Prostate gland (tissue), 2 donors: ENCODE measurements at regions not wholly inside any gene's neighbourhood (a gene's known extent, or its start where the extent isn't known, plus 50 kb on each side); places are given as distances from the start of the nearest gene placed in this dataset.
"Not testable (repeated sequence)": the region's sequence is repeated elsewhere in the genome, so short reads cannot be mapped to it uniquely, and the experiment has no call there.

ENCODE experiments used
- DNase-seq: peaks from one replicate; pipeline ENCODE4 v3.0.0-alpha.2; 2019; ENCODE audit warnings: low spot score
- H3K27ac ChIP-seq, 2 donors: fragments of 200-600 bp; sonication (generic); 2 replicates each; pipeline ENCODE4 v1.5.1; 2017 to 2019
- H3K27me3 ChIP-seq: fragments of 200-600 bp; sonication (generic); replicated peaks from 2 replicates; pipeline ENCODE4 v1.5.1; 2019; ENCODE audit not compliant: insufficient read depth
- H3K36me3 ChIP-seq, 2 donors: fragments of 200-600 bp; sonication (generic); 1 replicate in 1 of 2; 2 replicates in 1 of 2; pipeline versions ENCODE4 v1.5.1 to v1.8.1; 2017 to 2019
- H3K4me1 ChIP-seq: fragments of 200-600 bp; sonication (generic); replicated peaks from 2 replicates; pipeline ENCODE4 v1.5.1; 2019
- H3K4me3 ChIP-seq, 2 donors: fragments of 200-600 bp; sonication (generic); 2 replicates each; pipeline ENCODE4 v1.5.1; 2017 to 2019
- H3K9me3 ChIP-seq: fragments of 200-600 bp; sonication (generic); 2 replicates; pipeline ENCODE4 v1.5.1; 2017
- POLR2A ChIP-seq: fragments of 450-650 bp; IDR thresholded peaks from one replicate; pipeline ENCODE4 v1.6.1; 2016; ENCODE audit warnings: antibody characterized with exemption, mild to moderate bottlenecking
- POLR2AphosphoS5 ChIP-seq: sonication (generic); formaldehyde crosslinking; IDR thresholded peaks from one replicate; pipeline ENCODE4 v1.6.1; 2017; ENCODE audit warnings: antibody characterized with exemption
- WGBS: methylation state at CpG from one replicate; pipeline ENCODE4 v1.1.5; 2018; 5-methylcytosine and 5-hydroxymethylcytosine counted together
- intact Hi-C: fragments of 100-400 bp; cut with DNase I; formaldehyde crosslinking; loops from one replicate; pipeline ENCODE4 v1.14.2; 2022

GRCh38 chr9:41347893-41348292 is 158.8 kb upstream of the ZNG1F start:
- H3K27ac ChIP-seq, H3K36me3 ChIP-seq, H3K4me3 ChIP-seq, DNase-seq, H3K4me1 ChIP-seq, H3K27me3 ChIP-seq, intact Hi-C loops, H3K9me3 ChIP-seq: not testable (repeated sequence)
- 82% methylated on average over 2 of the region's 3 CpGs for WGBS

GRCh38 chr9:41332562-41332961 is 143.4 kb upstream of the ZNG1F start:
- H3K4me3 ChIP-seq, DNase-seq, H3K4me1 ChIP-seq, H3K27ac ChIP-seq, H3K9me3 ChIP-seq, intact Hi-C loops, H3K36me3 ChIP-seq, H3K27me3 ChIP-seq: not testable (repeated sequence)
- 40% methylated on average over 1 of the region's 5 CpGs for WGBS

- intact Hi-C loops, H3K27ac ChIP-seq, DNase-seq, H3K27me3 ChIP-seq, H3K4me3 ChIP-seq, H3K4me1 ChIP-seq, H3K36me3 ChIP-seq, H3K9me3 ChIP-seq: not testable (repeated sequence)
- 81% methylated on average over 2 of the region's 2 CpGs for WGBS
These were observed 132.2 kb upstream of the ZNG1F start for GRCh38 chr9:41321277-41321676.

GRCh38 chr9:41308953-41309352 is 119.8 kb upstream of the ZNG1F start:
- intact Hi-C loops, H3K27ac ChIP-seq, H3K36me3 ChIP-seq, H3K27me3 ChIP-seq, H3K4me3 ChIP-seq, H3K4me1 ChIP-seq, DNase-seq, H3K9me3 ChIP-seq: not testable (repeated sequence)
- 64% methylated on average over 6 of the region's 6 CpGs for WGBS

GRCh38 chr9:41285744-41286143 is 96.6 kb upstream of the ZNG1F start:
- H3K27ac ChIP-seq, H3K9me3 ChIP-seq, H3K27me3 ChIP-seq, intact Hi-C loops, H3K36me3 ChIP-seq, H3K4me3 ChIP-seq, H3K4me1 ChIP-seq, DNase-seq: not testable (repeated sequence)
- 88% methylated on average over 16 of the region's 16 CpGs for WGBS

GRCh38 chr9:41280299-41281238 is 91.5 kb upstream of the ZNG1F start:
- 70% methylated on average over 8 of the region's 31 CpGs for WGBS
- not testable (repeated sequence) for H3K36me3 ChIP-seq

GRCh38 chr9:41279437-41279836 is 90.3 kb upstream of the ZNG1F start:
- H3K4me3 ChIP-seq, DNase-seq, H3K27me3 ChIP-seq, H3K9me3 ChIP-seq, intact Hi-C loops, H3K36me3 ChIP-seq, H3K4me1 ChIP-seq, H3K27ac ChIP-seq: not testable (repeated sequence)
- 91% methylated on average over 7 of the region's 13 CpGs for WGBS

More at GRCh38 chr9:41280299-41281238, 91.5 kb upstream of the ZNG1F start:
- H3K27me3 ChIP-seq, intact Hi-C loops, H3K4me3 ChIP-seq, H3K4me1 ChIP-seq, H3K9me3 ChIP-seq, DNase-seq, H3K27ac ChIP-seq: not testable (repeated sequence)

GRCh38 chr9:41279033-41279432 is 89.9 kb upstream of the ZNG1F start:
- DNase-seq, H3K4me1 ChIP-seq, H3K27ac ChIP-seq, H3K27me3 ChIP-seq, H3K9me3 ChIP-seq, intact Hi-C loops, H3K36me3 ChIP-seq, H3K4me3 ChIP-seq: not testable (repeated sequence)
- WGBS, result 96% methylated on average over 5 of the region's 6 CpGs

- H3K9me3 ChIP-seq, H3K4me1 ChIP-seq, H3K27ac ChIP-seq, H3K27me3 ChIP-seq, intact Hi-C loops, H3K36me3 ChIP-seq: not testable (repeated sequence)
- peak; percentile 72 for DNase-seq
- peak overlapping the region; percentile 34 to 37 for H3K4me3 ChIP-seq
- WGBS, result 4% methylated on average over 4 of the region's 59 CpGs
- TF ChIP-seq POLR2A (peak; percentile 69), POLR2AphosphoS5 (peak; percentile 40)
These were observed 84.6 kb upstream of the ZNG1F start for GRCh38 chr9:41273549-41274267.

GRCh38 chr9:41272879-41273548 is 83.9 kb upstream of the ZNG1F start:
- peak; percentile 19 for DNase-seq
- Histone ChIP-seq H3K4me3 (peak overlapping the region; percentile 32 to 42), H3K27ac (peak overlapping the region in 1 of 2 donors; percentile 69)
- H3K36me3 ChIP-seq, H3K27me3 ChIP-seq, H3K9me3 ChIP-seq, H3K4me1 ChIP-seq, intact Hi-C loops: not testable (repeated sequence)
- WGBS, result 14% methylated on average over 20 of the region's 49 CpGs

GRCh38 chr9:41270992-41271391 is 81.9 kb upstream of the ZNG1F start:
- H3K4me3 ChIP-seq, H3K36me3 ChIP-seq, H3K4me1 ChIP-seq, H3K27me3 ChIP-seq, H3K27ac ChIP-seq, DNase-seq, H3K9me3 ChIP-seq, intact Hi-C loops: not testable (repeated sequence)
- WGBS, result 49% methylated on average over 1 of the region's 1 CpG

- H3K9me3 ChIP-seq, intact Hi-C loops, H3K27me3 ChIP-seq, H3K36me3 ChIP-seq, H3K4me3 ChIP-seq, H3K27ac ChIP-seq, H3K4me1 ChIP-seq, DNase-seq: not testable (repeated sequence)
- WGBS, result 62% methylated on average over 8 of the region's 14 CpGs
These were observed 80.4 kb upstream of the ZNG1F start for GRCh38 chr9:41269471-41269870.
